HUES6 (cell line): ENCODE measurements at regions not wholly inside any gene's neighbourhood (a gene's known extent, or its start where the extent isn't known, plus 50 kb on each side); places are given as distances from the start of the nearest gene placed in this dataset.
"Not testable (repeated sequence)": the region's sequence is repeated elsewhere in the genome, so short reads cannot be mapped to it uniquely, and the experiment has no call there.

ENCODE experiments used
- H3K27ac ChIP-seq: 2 replicates; pipeline ENCODE4 v1.7.0; 2013; ENCODE audit warnings: low read depth, mild to moderate bottlenecking, low read length, inconsistent platforms
- H3K27me3 ChIP-seq: 2 replicates; pipeline ENCODE4 v1.6.1; 2013; ENCODE audit warnings: low read length; ENCODE audit not compliant: control insufficient read depth, insufficient read depth
- H3K36me3 ChIP-seq: 2 replicates; pipeline ENCODE4 v1.6.1; 2013; ENCODE audit warnings: low read length; ENCODE audit not compliant: control insufficient read depth, insufficient read depth
- H3K4me1 ChIP-seq: 2 replicates; pipeline ENCODE4 v1.6.1; 2013; ENCODE audit warnings: low read length; ENCODE audit not compliant: control insufficient read depth, insufficient read depth
- H3K4me3 ChIP-seq: 2 replicates; pipeline ENCODE4 v1.5.1; 2013; ENCODE audit warnings: low read depth, low read length
- H3K9ac ChIP-seq: one replicate; pipeline ENCODE4 v1.6.1; 2013; ENCODE audit warnings: mild to moderate bottlenecking, low read length
- H3K9me3 ChIP-seq: 2 replicates; pipeline ENCODE4 v1.6.1; 2013; ENCODE audit warnings: low read depth, low read length; ENCODE audit not compliant: control insufficient read depth, insufficient read depth

- not testable (repeated sequence) for H3K27me3 ChIP-seq, H3K4me3 ChIP-seq, H3K27ac ChIP-seq, H3K4me1 ChIP-seq, H3K36me3 ChIP-seq, H3K9me3 ChIP-seq, H3K9ac ChIP-seq
Observed at GRCh38 chr2:111463238-111463848, 342.6 kb downstream of the BCL2L11 start.

- not testable (repeated sequence) for H3K4me1 ChIP-seq, H3K9ac ChIP-seq, H3K9me3 ChIP-seq, H3K27me3 ChIP-seq, H3K27ac ChIP-seq, H3K4me3 ChIP-seq, H3K36me3 ChIP-seq
Observed at GRCh38 chr2:111463956-111464355, 343.2 kb downstream of the BCL2L11 start.

GRCh38 chr2:111464367-111464766 is 343.7 kb downstream of the BCL2L11 start:
- H3K9ac ChIP-seq, H3K27ac ChIP-seq: not testable (repeated sequence)

GRCh38 chr2:111465521-111465920 is 344.8 kb downstream of the BCL2L11 start:
- H3K9ac ChIP-seq, H3K4me1 ChIP-seq, H3K4me3 ChIP-seq, H3K36me3 ChIP-seq, H3K27ac ChIP-seq, H3K9me3 ChIP-seq, H3K27me3 ChIP-seq: not testable (repeated sequence)

More at GRCh38 chr2:111464367-111464766, 343.7 kb downstream of the BCL2L11 start:
- H3K36me3 ChIP-seq, H3K4me3 ChIP-seq, H3K9me3 ChIP-seq, H3K4me1 ChIP-seq, H3K27me3 ChIP-seq: not testable (repeated sequence)

GRCh38 chr2:111466744-111467143 is 346.0 kb downstream of the BCL2L11 start:
- H3K4me3 ChIP-seq, H3K27me3 ChIP-seq, H3K27ac ChIP-seq, H3K36me3 ChIP-seq, H3K9me3 ChIP-seq, H3K9ac ChIP-seq, H3K4me1 ChIP-seq: not testable (repeated sequence)

GRCh38 chr2:111470924-111471323 is 350.2 kb downstream of the BCL2L11 start:
- not testable (repeated sequence) for H3K27ac ChIP-seq, H3K27me3 ChIP-seq, H3K4me1 ChIP-seq, H3K9me3 ChIP-seq, H3K4me3 ChIP-seq, H3K9ac ChIP-seq, H3K36me3 ChIP-seq

GRCh38 chr2:111471791-111472530 is 351.2 kb downstream of the BCL2L11 start:
- not testable (repeated sequence) for H3K4me3 ChIP-seq, H3K27me3 ChIP-seq, H3K4me1 ChIP-seq, H3K27ac ChIP-seq, H3K9me3 ChIP-seq, H3K9ac ChIP-seq, H3K36me3 ChIP-seq

GRCh38 chr2:111472844-111473403 is 352.2 kb downstream of the BCL2L11 start:
- H3K27me3 ChIP-seq, H3K9me3 ChIP-seq, H3K4me3 ChIP-seq, H3K36me3 ChIP-seq, H3K9ac ChIP-seq, H3K4me1 ChIP-seq, H3K27ac ChIP-seq: not testable (repeated sequence)

GRCh38 chr2:111473522-111473921 is 352.8 kb downstream of the BCL2L11 start:
- not testable (repeated sequence) for H3K4me1 ChIP-seq, H3K36me3 ChIP-seq, H3K4me3 ChIP-seq, H3K9ac ChIP-seq, H3K27me3 ChIP-seq, H3K27ac ChIP-seq, H3K9me3 ChIP-seq

- not testable (repeated sequence) for H3K4me1 ChIP-seq, H3K4me3 ChIP-seq, H3K9ac ChIP-seq, H3K9me3 ChIP-seq, H3K27ac ChIP-seq, H3K27me3 ChIP-seq, H3K36me3 ChIP-seq
Observed at GRCh38 chr2:111474198-111474705, 353.5 kb downstream of the BCL2L11 start.

- not testable (repeated sequence) for H3K27me3 ChIP-seq, H3K4me1 ChIP-seq, H3K36me3 ChIP-seq, H3K27ac ChIP-seq, H3K9ac ChIP-seq, H3K9me3 ChIP-seq, H3K4me3 ChIP-seq
Observed at GRCh38 chr2:111478335-111478734, 357.6 kb downstream of the BCL2L11 start.
